K562 (cell line): ENCODE measurements at regions not wholly inside any gene's neighbourhood (a gene's known extent, or its start where the extent isn't known, plus 50 kb on each side); places are given as distances from the start of the nearest gene placed in this dataset.

Source experiments
- ATAC-seq: fragments of 200-7000 bp; cut with Tn5 transposase; 3 replicates; pipeline ENCODE4 v1.9.1; 2020; ENCODE audit warnings: moderate library complexity
- BruUV-seq: library from RNA; stranded (reverse); fragments of 400-500 nt; replicated peaks from 2 replicates; lab custom pipeline; 2021; lab: Mats Ljungman, UMichigan
- CTCF ChIA-PET: fragments of 300-600 bp; formaldehyde crosslinking; extraction: SDS; loops from one replicate; lab custom pipeline; 2021; ENCODE audit warnings: low intra/inter-chr PET ratio; lab: Yijun Ruan, JAX
- POLR2A ChIA-PET: fragments of 300-600, 350-650 bp; sonication (Branson Sonifier 250); formaldehyde crosslinking; extraction: SDS; loops from one replicate; lab custom pipeline; 2021; ENCODE audit warnings: antibody characterized with exemption, inconsistent platforms; lab: Yijun Ruan, JAX
- DNase-seq, 4 experiments: peaks; one replicate each; pipeline versions ENCODE4 v3.0.0 to v3.0.0-alpha.2; 2011 to 2018; ENCODE audit warnings: low spot score in 3 of 4, mixed read lengths in 3 of 4; ENCODE audit errors: extremely low read depth in 1 of 4
- FAIRE-seq: peaks from 2 replicates; lab custom pipeline; 2011; peaks lifted over from hg19 to GRCh38; lab: Jason Lieb, UNC
- H2AFZ ChIP-seq: 2 replicates; pipeline ENCODE4 v1.6.0; 2011; ENCODE audit warnings: low read depth, low read length, control low read depth, inconsistent platforms
- H3K27ac ChIP-seq: fragments of 200-600 bp; 3 replicates; pipeline ENCODE4 v1.8.0; 2011; ENCODE audit warnings: low read depth, mild to moderate bottlenecking, control low read depth, inconsistent platforms, low read length, moderate library complexity, mixed read lengths; ENCODE audit errors: extremely low read depth
- H3K27me3 ChIP-seq, 2 experiments: fragments of 300-600 bp in 1 of 2; 2 replicates in 1 of 2; 3 replicates in 1 of 2; pipeline versions ENCODE4 v1.6.0 to v1.8.0; 2011; ENCODE audit warnings: inconsistent platforms in 2 of 2, low read length in 2 of 2, mild to moderate bottlenecking in 1 of 2, mixed read lengths in 1 of 2, moderate library complexity in 1 of 2; ENCODE audit not compliant: control insufficient read depth in 2 of 2, insufficient read depth in 2 of 2
- H3K36me3 ChIP-seq: fragments of 300-600 bp; 3 replicates; pipeline ENCODE4 v1.8.0; 2011; ENCODE audit warnings: mild to moderate bottlenecking, low read length, inconsistent platforms; ENCODE audit not compliant: control insufficient read depth, insufficient read depth
- H3K4me1 ChIP-seq, 2 experiments: fragments of 200-600 bp in 1 of 2; replicated peaks in 1 of 2; 2 replicates in 1 of 2; 3 replicates in 1 of 2; pipeline versions ENCODE4 v1.5.1 to v1.8.0; 2011; ENCODE audit warnings: inconsistent platforms in 2 of 2, low read length in 2 of 2, mild to moderate bottlenecking in 1 of 2, mixed read lengths in 1 of 2, moderate library complexity in 1 of 2; ENCODE audit not compliant: control insufficient read depth in 2 of 2, insufficient read depth in 2 of 2
- H3K4me2 ChIP-seq: 2 replicates; pipeline ENCODE4 v1.6.1; 2011; ENCODE audit warnings: low read length, control low read depth, inconsistent platforms, mixed read lengths; ENCODE audit not compliant: insufficient read depth
- H3K4me3 ChIP-seq: fragments of 200-600 bp; sonication (generic), shearing (Covaris generic); 2 replicates; pipeline ENCODE4 v1.5.1; 2016; ENCODE audit warnings: control low read depth, inconsistent platforms
- H3K79me2 ChIP-seq: fragments of 200-600 bp; 3 replicates; pipeline ENCODE4 v1.8.0; 2011; ENCODE audit warnings: low read length, inconsistent platforms; ENCODE audit not compliant: control insufficient read depth, insufficient read depth
- H3K9ac ChIP-seq, 2 experiments: 2 replicates each; pipeline versions ENCODE4 v1.6.0 to v1.6.1; 2011; ENCODE audit warnings: low read depth in 2 of 2, low read length in 2 of 2, control low read depth in 1 of 2, inconsistent platforms in 1 of 2, mild to moderate bottlenecking in 1 of 2, mixed read lengths in 1 of 2; ENCODE audit not compliant: insufficient read depth in 1 of 2
- H3K9me1 ChIP-seq: one replicate; pipeline ENCODE4 v1.6.0; 2011; ENCODE audit warnings: inconsistent platforms, mild to moderate bottlenecking, low read length, moderate library complexity; ENCODE audit not compliant: control insufficient read depth, insufficient read depth
- H3K9me3 ChIP-seq: replicated peaks from 2 replicates; pipeline ENCODE4 v1.5.1; 2011; ENCODE audit warnings: low read depth, low read length, inconsistent platforms; ENCODE audit not compliant: control insufficient read depth, insufficient read depth
- H4K20me1 ChIP-seq: replicated peaks from 2 replicates; pipeline ENCODE4 v1.6.1; 2011; ENCODE audit warnings: low read length, inconsistent platforms, mixed read lengths; ENCODE audit not compliant: control insufficient read depth, insufficient read depth
- ARID2 ChIP-seq: fragments of 450-650 bp; IDR thresholded peaks from 2 replicates; pipeline ENCODE4 v1.6.1; 2017; ENCODE audit warnings: antibody characterized with exemption, mild to moderate bottlenecking
- CC2D1A ChIP-seq: fragments of 450-650 bp; IDR thresholded peaks from 2 replicates; pipeline ENCODE4 v1.6.1; 2017; ENCODE audit warnings: mild to moderate bottlenecking
- EGR1 ChIP-seq: fragments of 450-650 bp; conservative IDR thresholded peaks from 2 replicates; pipeline ENCODE4 v1.6.1; 2017; ENCODE audit warnings: mild to moderate bottlenecking
- EHMT2 ChIP-seq: fragments of 450-650 bp; IDR thresholded peaks from 2 replicates; pipeline ENCODE4 v1.6.1; 2018; ENCODE audit warnings: antibody characterized with exemption
- MBD2 ChIP-seq: sonication (generic); IDR thresholded peaks from 2 replicates; pipeline ENCODE4 v1.6.1; 2016; ENCODE audit warnings: low read depth, borderline replicate concordance
- RAD21 ChIP-seq, 2 experiments: fragments of 250-450 bp in 1 of 2; fragments of 450-650 bp in 1 of 2; sonication (Bioruptor Pico) in 1 of 2; formaldehyde crosslinking in 1 of 2; IDR thresholded peaks in 1 of 2; conservative IDR thresholded peaks in 1 of 2; 2 replicates each; pipeline versions ENCODE4 v1.4.0 to v1.8.0; 2020 to 2022; ENCODE audit warnings: mild to moderate bottlenecking in 2 of 2, moderate library complexity in 1 of 2
- SAP30 ChIP-seq: fragments of 200-600 bp; sonication (generic); IDR thresholded peaks from 2 replicates; pipeline ENCODE4 v1.6.1; 2012; ENCODE audit warnings: borderline replicate concordance, low read depth, mild to moderate bottlenecking, moderate library complexity, low read length, control low read depth, inconsistent platforms; ENCODE audit not compliant: insufficient read depth, poor library complexity, severe bottlenecking
- SMARCE1 ChIP-seq: fragments of 450-650 bp; IDR thresholded peaks from 2 replicates; pipeline ENCODE4 v1.7.1; 2016; ENCODE audit warnings: mild to moderate bottlenecking
- SMC3 ChIP-seq: conservative IDR thresholded peaks from 2 replicates; pipeline ENCODE4 v1.6.1; 2011; ENCODE audit warnings: low read depth, low read length, improper control_type of control experiment; ENCODE audit not compliant: insufficient read depth
- TOE1 ChIP-seq, 2 experiments: fragments of 450-650 bp in 1 of 2; sonication (generic) in 1 of 2; formaldehyde crosslinking in 1 of 2; IDR thresholded peaks; 2 replicates each; pipeline versions ENCODE4 v1.7.1 to v1.8.0; 2016 to 2022; ENCODE audit warnings: borderline replicate concordance in 2 of 2, mild to moderate bottlenecking in 2 of 2, antibody characterized with exemption in 1 of 2, inconsistent platforms in 1 of 2, low read depth in 1 of 2, missing genetic modification reagents in 1 of 2, moderate library complexity in 1 of 2
- ZNF717 ChIP-seq: fragments of 250-450 bp; sonication (Bioruptor Pico); IDR thresholded peaks from 2 replicates; pipeline ENCODE4 v1.5.0; 2021
- WGBS: fragments of 100-300 bp; shearing (Covaris generic); methylation state at CpG from one replicate; pipeline ENCODE4 v1.1.6; 2016; ENCODE audit warnings: low coverage, mixed read lengths; ENCODE audit not compliant: insufficient coverage; ENCODE audit errors: missing lambda C conversion rate; 5-methylcytosine and 5-hydroxymethylcytosine counted together
- in situ Hi-C: fragments of 300-500 bp; cut with MboI; formaldehyde crosslinking; loops from 4 replicates; pipeline ENCODE4 v1.15.0; 2018; ENCODE audit warnings: inconsistent platforms, mixed read lengths
- intact Hi-C: fragments of 100-400 bp; cut with micrococcal nuclease; formaldehyde crosslinking; loops from 2 replicates; pipeline ENCODE4 v1.14.2; 2022
- TF ChIP-seq, protein P1 (sequence below): fragments of 250-450 bp; sonication (Bioruptor Pico); IDR thresholded peaks from 2 replicates; pipeline ENCODE4 v1.8.0; 2021; ENCODE audit warnings: borderline replicate concordance, mild to moderate bottlenecking, moderate library complexity; ENCODE audit not compliant: poor library complexity, severe bottlenecking
- TF ChIP-seq, protein P2 (sequence below), 2 experiments: fragments of 450-650 bp; formaldehyde crosslinking in 1 of 2; IDR thresholded peaks; 2 replicates each; pipeline versions ENCODE4 v1.4.0 to v1.6.1; 2014 to 2020; ENCODE audit warnings: mild to moderate bottlenecking in 2 of 2, borderline replicate concordance in 1 of 2, low read depth in 1 of 2

DNA sequence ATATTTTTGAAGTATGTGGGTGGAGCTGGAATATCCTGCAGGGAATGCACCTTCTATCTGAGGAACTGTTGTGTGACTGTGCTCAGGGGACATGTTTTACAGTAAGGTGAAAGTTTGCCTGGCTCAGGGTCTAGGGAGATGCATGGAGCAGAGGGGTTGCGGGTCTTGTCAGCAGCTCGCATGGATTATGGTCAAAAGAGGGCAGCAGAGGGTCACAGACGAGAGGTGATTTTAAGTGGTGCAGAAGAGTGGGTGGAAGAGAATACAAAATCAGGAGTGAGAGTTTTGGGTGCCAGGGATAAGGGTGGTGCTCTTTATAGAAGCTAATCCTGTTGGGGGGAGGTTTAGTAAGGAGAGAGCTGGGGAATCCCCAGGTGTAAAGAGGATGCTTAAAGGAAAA is 53.5 kb upstream of the GRIN3A start:
- Histone ChIP-seq H4K20me1 (no peaks in the 10 kb centered on the region), H3K27ac (no peak overlapping the region), H3K36me3 (no peaks in the 10 kb centered on the region), H3K4me1 (no peaks in the 10 kb centered on the region), H3K79me2 (no peaks in the 10 kb centered on the region), H3K9me3 (no peaks in the 10 kb centered on the region), H3K9me1 (no peaks in the 10 kb centered on the region), H2AFZ (no peak overlapping the region), H3K9ac (no peak overlapping the region), H3K27me3 (no peaks in the 10 kb centered on the region), H3K4me2 (no peak overlapping the region), H3K4me3 (no peak overlapping the region)
- in situ Hi-C loops = no loop called here
- POLR2A ChIA-PET = no interaction called here
- CTCF ChIA-PET = no interaction called here
- WGBS = 0% methylated on average over 3 of the region's 3 CpGs
- peak; percentile 98 for ATAC-seq
- intact Hi-C loops = loop anchor here (2.0 to 5.0 kb wide), 2 partner anchors 49 to 180 kb away; no protein-coding TSS in a partner anchor
- FAIRE-seq = peak; percentile 73
- peak; percentile 12 to 71 (median 33) for DNase-seq
- no TSS peak for BruUV-seq
- TF ChIP-seq RAD21 (CRISPR knock-in tag; conservative IDR thresholded peaks at IDR 0.05 in 1 of 2, IDR thresholded peaks at IDR 0.05 in 1 of 2) = peak; percentile 72 to 85
- TF ChIP-seq ARID2 = peak; percentile 76; the same call in 1 of the 2 replicates
- no peak for TF ChIP-seq MBD2
- TF ChIP-seq SAP30 = no peak
- TF ChIP-seq ZNF717 = no peak
- TF ChIP-seq EGR1 = peak; percentile 69
- peak; percentile 60 for TF ChIP-seq SMC3
- TF ChIP-seq EHMT2 = no peak
- 0 out of 2 replicates have a peak, but pooled peaks have one; percentile 26 for TF ChIP-seq TOE1 (IDR thresholded peaks at IDR 0.05; ENCODE audit: borderline replicate concordance)
- TF ChIP-seq TOE1 (CRISPR knock-in tag; IDR thresholded peaks at IDR 0.05; ENCODE audit: borderline replicate concordance, low read depth) = no peak
- TF ChIP-seq, protein P1, sequence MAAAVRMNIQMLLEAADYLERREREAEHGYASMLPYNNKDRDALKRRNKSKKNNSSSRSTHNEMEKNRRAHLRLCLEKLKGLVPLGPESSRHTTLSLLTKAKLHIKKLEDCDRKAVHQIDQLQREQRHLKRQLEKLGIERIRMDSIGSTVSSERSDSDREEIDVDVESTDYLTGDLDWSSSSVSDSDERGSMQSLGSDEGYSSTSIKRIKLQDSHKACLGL (CRISPR knock-in tag) = no peak
- TF ChIP-seq, protein P2, sequence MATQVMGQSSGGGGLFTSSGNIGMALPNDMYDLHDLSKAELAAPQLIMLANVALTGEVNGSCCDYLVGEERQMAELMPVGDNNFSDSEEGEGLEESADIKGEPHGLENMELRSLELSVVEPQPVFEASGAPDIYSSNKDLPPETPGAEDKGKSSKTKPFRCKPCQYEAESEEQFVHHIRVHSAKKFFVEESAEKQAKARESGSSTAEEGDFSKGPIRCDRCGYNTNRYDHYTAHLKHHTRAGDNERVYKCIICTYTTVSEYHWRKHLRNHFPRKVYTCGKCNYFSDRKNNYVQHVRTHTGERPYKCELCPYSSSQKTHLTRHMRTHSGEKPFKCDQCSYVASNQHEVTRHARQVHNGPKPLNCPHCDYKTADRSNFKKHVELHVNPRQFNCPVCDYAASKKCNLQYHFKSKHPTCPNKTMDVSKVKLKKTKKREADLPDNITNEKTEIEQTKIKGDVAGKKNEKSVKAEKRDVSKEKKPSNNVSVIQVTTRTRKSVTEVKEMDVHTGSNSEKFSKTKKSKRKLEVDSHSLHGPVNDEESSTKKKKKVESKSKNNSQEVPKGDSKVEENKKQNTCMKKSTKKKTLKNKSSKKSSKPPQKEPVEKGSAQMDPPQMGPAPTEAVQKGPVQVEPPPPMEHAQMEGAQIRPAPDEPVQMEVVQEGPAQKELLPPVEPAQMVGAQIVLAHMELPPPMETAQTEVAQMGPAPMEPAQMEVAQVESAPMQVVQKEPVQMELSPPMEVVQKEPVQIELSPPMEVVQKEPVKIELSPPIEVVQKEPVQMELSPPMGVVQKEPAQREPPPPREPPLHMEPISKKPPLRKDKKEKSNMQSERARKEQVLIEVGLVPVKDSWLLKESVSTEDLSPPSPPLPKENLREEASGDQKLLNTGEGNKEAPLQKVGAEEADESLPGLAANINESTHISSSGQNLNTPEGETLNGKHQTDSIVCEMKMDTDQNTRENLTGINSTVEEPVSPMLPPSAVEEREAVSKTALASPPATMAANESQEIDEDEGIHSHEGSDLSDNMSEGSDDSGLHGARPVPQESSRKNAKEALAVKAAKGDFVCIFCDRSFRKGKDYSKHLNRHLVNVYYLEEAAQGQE (IDR thresholded peaks at IDR 0.05; ENCODE audit: borderline replicate concordance) = peak; percentile 72
- TF ChIP-seq, protein P2 (CRISPR knock-in tag; IDR thresholded peaks at IDR 0.05; ENCODE audit: low read depth) = no peak
- TF ChIP-seq CC2D1A = 0 out of 2 replicates have a peak, but pooled peaks have one; percentile 52
- TF ChIP-seq SMARCE1 = no peak
